CD4-positive, alpha-beta T cell treated with Interleukin-2 at 100 ng/mL for 4 hours (primary cell): ENCODE measurements at regions not wholly inside any gene's neighbourhood (a gene's known extent, or its start where the extent isn't known, plus 50 kb on each side); places are given as distances from the start of the nearest gene placed in this dataset.

Experiments
- DNase-seq: peaks from one replicate; pipeline ENCODE4 v3.0.0-alpha.2; 2020; ENCODE audit warnings: low spot score

GRCh38 chr2:11953258-11953657 is 206.8 kb downstream of the LPIN1 start:
- DNase-seq: no peak

- DNase-seq: no peak
Observed at GRCh38 chr2:11955314-11955713, 208.9 kb downstream of the LPIN1 start.

- no peak for DNase-seq
Observed at GRCh38 chr2:11955884-11956291, 209.5 kb downstream of the LPIN1 start.

GRCh38 chr2:11962707-11963328 is 216.4 kb downstream of the LPIN1 start:
- no peak for DNase-seq

- DNase-seq: no peak
Observed at GRCh38 chr2:11963966-11964365, 217.5 kb downstream of the LPIN1 start.

- no peak for DNase-seq
Observed at GRCh38 chr2:11967946-11968465, 221.6 kb downstream of the LPIN1 start.

GRCh38 chr2:11968521-11968920 is 222.1 kb downstream of the LPIN1 start:
- DNase-seq: no peak

- DNase-seq: no peak
Observed at GRCh38 chr2:11969774-11970173, 223.3 kb downstream of the LPIN1 start.

GRCh38 chr2:11974573-11974972 is 228.1 kb downstream of the LPIN1 start:
- DNase-seq: no peak

- DNase-seq: no peak
Observed at GRCh38 chr2:11975373-11975772, 228.9 kb downstream of the LPIN1 start.

- DNase-seq: no peak
Observed at GRCh38 chr2:11976073-11976472, 229.6 kb downstream of the LPIN1 start.

- DNase-seq: no peak
Observed at GRCh38 chr2:11977766-11978524, 231.5 kb downstream of the LPIN1 start.

- DNase-seq: no peak
Observed at GRCh38 chr2:11980809-11981208, 234.4 kb downstream of the LPIN1 start.

GRCh38 chr2:11983401-11983800 is 237.0 kb downstream of the LPIN1 start:
- no peak for DNase-seq

GRCh38 chr2:11983870-11984269 is 237.4 kb downstream of the LPIN1 start:
- DNase-seq: no peak

GRCh38 chr2:11984316-11985158 is 238.1 kb downstream of the LPIN1 start:
- no peak for DNase-seq

GRCh38 chr2:11985817-11986566 is 239.6 kb downstream of the LPIN1 start:
- DNase-seq: no peak

- DNase-seq: no peak
Observed at GRCh38 chr2:11987151-11987550, 240.7 kb downstream of the LPIN1 start.

- DNase-seq: no peak
Observed at GRCh38 chr2:11988691-11989353, 242.4 kb downstream of the LPIN1 start.

- no peak for DNase-seq
Observed at GRCh38 chr2:11989354-11989703, 242.9 kb downstream of the LPIN1 start.

GRCh38 chr2:11990576-11990975 is 244.1 kb downstream of the LPIN1 start:
- no peak for DNase-seq
